GM18873 (cell line): ENCODE measurements at regions not wholly inside any gene's neighbourhood (a gene's known extent, or its start where the extent isn't known, plus 50 kb on each side); places are given as distances from the start of the nearest gene placed in this dataset.
"Not testable (repeated sequence)": the region's sequence is repeated elsewhere in the genome, so short reads cannot be mapped to it uniquely, and the experiment has no call there.

ENCODE experiments used
- ATAC-seq: cut with Tn5 transposase; IDR thresholded peaks from one replicate; pipeline ENCODE4 v1.9.1; 2021; ENCODE audit warnings: mild to moderate bottlenecking, moderate library complexity, moderate number of reproducible peaks; ENCODE audit not compliant: unreplicated experiment, low FRiP score

- ATAC-seq: no peak
These were observed 347.5 kb downstream of the METTL4 start for GRCh38 chr18:2223849-2224248.

DNA sequence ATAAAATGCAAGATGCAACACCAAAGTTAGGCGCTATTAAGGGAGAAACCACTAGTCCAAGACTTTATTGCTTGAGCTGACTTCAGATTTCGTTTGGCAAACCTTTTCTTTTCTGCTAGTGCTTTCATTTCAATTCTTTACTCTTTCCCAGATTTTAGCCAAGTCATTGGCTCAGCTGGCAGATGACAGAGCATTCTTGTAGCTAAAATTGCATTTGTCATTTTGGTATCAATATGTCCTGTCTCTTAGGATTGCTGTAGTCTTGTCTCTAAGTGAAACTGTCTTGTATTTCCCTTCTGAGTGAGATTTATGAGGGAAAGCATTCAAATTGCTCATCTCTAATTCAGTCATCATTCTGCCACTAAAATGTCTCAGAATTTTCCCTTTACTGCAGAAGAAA, 335.1 kb downstream of the METTL4 start:
- ATAC-seq: no peak

DNA sequence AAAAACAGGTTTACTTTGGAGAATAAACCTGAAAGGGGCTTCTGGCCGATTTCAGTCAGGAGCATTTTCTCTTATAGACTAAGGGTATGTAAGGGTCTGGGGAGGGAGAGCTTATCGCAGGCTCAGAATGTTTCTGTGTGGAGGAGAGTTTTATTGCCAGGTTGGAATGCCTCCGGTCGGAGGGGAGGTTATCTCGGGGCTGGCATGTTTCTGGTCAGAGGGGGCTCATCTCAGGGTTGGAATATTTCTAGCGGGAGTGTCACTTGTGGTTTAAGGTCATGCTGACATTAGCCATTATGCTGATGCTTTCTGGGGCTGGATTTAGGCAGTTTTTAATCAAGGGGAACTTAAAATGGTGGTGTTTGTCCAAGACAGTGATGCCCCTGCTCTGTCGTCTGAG, 333.6 kb downstream of the METTL4 start:
- ATAC-seq: no peak

DNA sequence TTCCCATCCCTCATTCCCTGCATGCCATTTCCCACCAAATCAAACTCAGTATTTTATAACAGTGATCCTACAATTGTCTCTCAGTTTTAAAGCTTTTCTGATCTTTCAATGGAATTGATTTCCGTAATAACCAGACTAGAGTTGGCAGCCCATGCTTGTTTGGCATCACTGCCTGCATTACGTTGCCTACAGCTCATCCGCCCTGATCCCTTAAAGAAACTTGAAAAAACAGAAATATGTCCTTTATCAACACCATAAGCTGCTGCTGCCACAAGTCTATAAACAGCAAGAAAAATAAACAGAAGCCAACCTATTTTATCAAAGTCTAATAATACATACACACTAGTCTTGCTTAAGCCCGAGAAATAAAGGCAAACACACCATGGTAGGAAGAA, 331.0 kb downstream of the METTL4 start:
- no peak for ATAC-seq

GRCh38 chr18:2244641-2245040, 326.7 kb downstream of the METTL4 start:
- no peak for ATAC-seq

DNA sequence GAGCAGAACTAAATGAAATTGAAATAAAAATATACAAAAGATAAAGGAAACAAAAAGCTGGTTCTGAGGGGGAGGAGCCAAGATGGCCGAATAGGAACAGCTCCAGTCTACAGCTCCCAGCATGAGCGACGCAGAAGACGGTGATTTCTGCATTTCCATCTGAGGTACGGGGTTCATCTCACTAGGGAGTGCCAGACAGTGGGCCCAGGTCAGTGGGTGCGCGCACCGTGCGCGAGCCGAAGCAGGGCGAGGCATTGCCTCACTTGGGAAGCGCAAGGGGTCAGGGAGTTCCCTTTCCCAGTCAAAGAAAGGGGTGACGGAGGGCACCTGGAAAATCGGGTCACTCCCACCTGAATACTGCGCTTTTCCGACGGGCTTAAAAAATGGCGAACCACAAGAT, 324.2 kb downstream of the METTL4 start:
- ATAC-seq: not testable (repeated sequence)

DNA sequence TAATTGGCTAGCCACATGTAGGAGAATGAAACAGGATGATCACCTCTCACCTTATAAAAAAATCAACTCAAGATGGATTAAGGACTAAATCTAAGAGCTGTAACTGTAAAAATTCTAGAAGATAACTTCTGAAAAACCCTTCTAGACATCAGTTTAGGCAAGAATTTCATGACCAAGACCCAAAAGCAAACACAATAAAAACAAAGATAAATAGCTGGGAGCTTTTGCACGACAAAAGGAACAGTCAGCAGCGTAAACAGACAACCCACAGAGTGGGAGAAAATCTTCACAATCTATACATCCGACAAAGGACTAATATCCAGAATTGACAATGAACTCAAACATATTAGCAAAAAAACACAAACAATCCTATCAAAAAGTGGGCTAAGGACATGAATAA, 316.3 kb downstream of the METTL4 start:
- ATAC-seq: no peak

- ATAC-seq: no peak
These were observed 314.7 kb downstream of the METTL4 start for GRCh38 chr18:2256577-2256976.

DNA sequence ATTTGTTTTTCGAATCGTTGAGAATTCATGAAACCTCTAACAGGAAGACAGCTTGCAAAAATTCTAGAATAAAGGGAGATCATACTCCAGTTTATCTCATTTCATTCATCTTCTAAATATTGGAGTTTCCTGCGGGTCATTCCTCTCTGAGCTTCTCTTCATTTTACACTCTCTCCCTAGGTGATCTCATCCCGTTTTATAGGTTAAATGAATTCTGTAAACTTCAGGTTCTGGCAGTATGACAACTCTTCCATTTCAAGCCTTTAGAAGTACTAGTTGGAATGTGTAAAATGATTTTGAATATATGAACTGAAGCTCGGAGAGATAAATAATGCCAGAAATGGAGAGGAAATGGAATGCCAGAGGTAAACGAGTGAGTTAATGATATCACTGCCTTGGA, 312.4 kb downstream of the METTL4 start:
- no peak for ATAC-seq

DNA sequence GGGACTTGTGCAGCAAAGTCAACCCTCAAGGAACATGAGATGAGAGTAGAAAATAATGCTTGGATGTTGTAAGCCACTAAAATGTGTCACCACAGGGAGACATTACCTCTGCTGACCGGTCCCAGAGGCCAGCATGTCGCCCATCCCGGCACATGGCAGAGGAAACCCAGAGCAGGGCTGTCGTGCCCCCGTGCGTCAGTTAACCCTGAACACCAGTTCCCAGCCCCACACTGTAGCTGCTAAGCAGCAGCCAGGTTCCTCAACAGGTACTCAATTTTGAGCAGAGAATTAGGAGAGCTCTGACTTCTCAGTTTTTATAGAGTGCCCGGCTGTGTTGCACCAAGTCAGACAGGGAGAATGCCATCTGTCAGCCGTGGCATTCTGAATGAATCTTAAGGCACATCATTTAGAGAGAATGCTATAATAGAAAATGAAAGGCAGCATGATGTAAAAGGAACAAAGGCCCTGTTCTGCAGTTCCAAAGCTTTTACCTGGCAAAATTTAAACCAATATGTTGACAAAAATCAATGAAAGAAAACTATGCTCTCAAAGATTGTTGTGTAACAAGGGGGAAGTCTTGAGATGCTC, 307.9 kb downstream of the METTL4 start:
- no peak for ATAC-seq

- ATAC-seq: no peak
These were observed 296.7 kb downstream of the METTL4 start for GRCh38 chr18:2274613-2275012.

- no peak for ATAC-seq
These were observed 290.2 kb downstream of the METTL4 start for GRCh38 chr18:2281086-2281485.

- no peak for ATAC-seq
These were observed 289.6 kb downstream of the METTL4 start for GRCh38 chr18:2281523-2282199.

DNA sequence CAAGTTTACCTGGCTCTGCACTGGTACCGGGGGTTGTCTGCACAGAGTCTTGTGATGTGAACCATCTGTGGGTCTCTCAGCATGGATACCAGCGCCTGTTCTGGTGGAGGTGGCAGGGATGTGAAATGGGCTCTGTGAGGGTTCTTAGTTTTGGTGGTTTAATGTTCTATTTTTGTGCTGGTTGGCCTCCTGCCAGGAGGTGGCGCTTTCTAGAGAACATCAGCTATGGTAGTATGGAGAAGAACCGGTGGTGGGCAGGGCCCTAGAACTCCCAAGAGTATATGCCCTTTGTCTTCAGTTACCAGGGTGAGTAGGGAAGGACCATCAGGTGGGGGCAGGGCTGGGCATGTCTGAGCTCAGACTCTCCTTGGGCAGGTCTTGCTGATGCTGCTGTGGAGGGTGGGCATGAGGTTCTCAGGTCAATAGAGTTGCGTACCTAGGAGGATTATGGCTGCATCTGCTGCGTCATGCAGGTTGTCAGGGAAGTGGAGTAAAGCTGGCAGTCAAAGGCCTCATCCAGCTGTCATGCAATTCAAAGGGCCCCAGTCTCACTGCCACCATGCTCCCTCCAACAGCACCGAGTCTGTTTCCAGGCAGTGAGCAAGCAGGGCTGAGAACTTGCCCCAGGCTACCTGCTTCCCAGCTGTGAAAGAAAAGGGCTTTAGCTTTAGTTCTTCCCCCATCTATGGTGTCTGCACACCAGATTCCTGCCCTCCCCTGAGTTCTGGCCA, 278.0 kb downstream of the METTL4 start:
- ATAC-seq: no peak

GRCh38 chr18:2301316-2301715, 270.0 kb downstream of the METTL4 start:
- no peak for ATAC-seq

- no peak for ATAC-seq
These were observed 269.3 kb downstream of the METTL4 start for GRCh38 chr18:2302012-2302411.

- ATAC-seq: no peak
These were observed 268.4 kb downstream of the METTL4 start for GRCh38 chr18:2302628-2303516.

- no peak for ATAC-seq
These were observed 267.6 kb downstream of the METTL4 start for GRCh38 chr18:2303517-2304238.

- ATAC-seq: no peak
These were observed 266.7 kb downstream of the METTL4 start for GRCh38 chr18:2304378-2305175.
